ENCODE measurements at regions not wholly inside any gene's neighbourhood (a gene's known extent, or its start where the extent isn't known, plus 50 kb on each side); places are given as distances from the start of the nearest gene placed in this dataset.

- peaks cover 18% of the 10 kb centered on the region for H3K9me3 ChIP-seq (ENCODE audit: insufficient read depth, low read depth, low read length)
- no peaks in the 10 kb centered on the region for H3K79me2 ChIP-seq (ENCODE audit: insufficient read depth, low read length)
- H3K4me1 ChIP-seq (ENCODE audit: insufficient read depth, low read length) = peaks cover 15% of the 10 kb centered on the region
- H3K9ac ChIP-seq (ENCODE audit: low read length) = no peak overlapping the region
- H3K9me3 Mint-ChIP-seq (ENCODE audit: unreplicated experiment) = no peaks in the 10 kb centered on the region
- H3K4me3 Mint-ChIP-seq (ENCODE audit: unreplicated experiment) = no peak overlapping the region
- H3K27ac Mint-ChIP-seq (ENCODE audit: unreplicated experiment) = no peak overlapping the region
- no peaks in the 10 kb centered on the region for H4K20me1 ChIP-seq (ENCODE audit: insufficient read depth, low read length)
- H2AFZ ChIP-seq (ENCODE audit: low read depth, low read length) = no peak overlapping the region
- H3K4me3 ChIP-seq (ENCODE audit: insufficient read depth, low read depth, low read length) = no peak overlapping the region
- FAIRE-seq (no peak), DNase-seq (ENCODE audit: low read depth) (no peak)
- H3K4me2 ChIP-seq (ENCODE audit: low read length) = no peak overlapping the region
- TF ChIP-seq CTCF (IDR thresholded peaks at IDR 0.05; ENCODE audit: insufficient read depth, low read depth, low read length) (no peak), EZH2 (IDR thresholded peaks at IDR 0.05; ENCODE audit: insufficient read depth, low read length) (no peak)
- no peaks in the 10 kb centered on the region for H3K36me3 ChIP-seq (ENCODE audit: insufficient read depth, low read length)
- peaks cover 36% of the 10 kb centered on the region for H3K27me3 Mint-ChIP-seq (ENCODE audit: low read depth, unreplicated experiment)
- H3K4me1 Mint-ChIP-seq (ENCODE audit: low read depth, unreplicated experiment) = no peaks in the 10 kb centered on the region
- no peaks in the 10 kb centered on the region for H3K36me3 Mint-ChIP-seq (ENCODE audit: low read depth, unreplicated experiment)
- H3K27ac ChIP-seq (ENCODE audit: low read depth, low read length) = no peak overlapping the region
- peaks cover 11% of the 10 kb centered on the region for H3K27me3 ChIP-seq (ENCODE audit: insufficient read depth, low read length)
Observed at GRCh38 chr3:72334681-72335457, 513.4 kb downstream of the SHQ1 start.

- no peaks in the 10 kb centered on the region for H3K9me3 ChIP-seq (ENCODE audit: insufficient read depth, low read depth, low read length)
- H3K36me3 Mint-ChIP-seq (ENCODE audit: low read depth, unreplicated experiment) = no peaks in the 10 kb centered on the region
- no peaks in the 10 kb centered on the region for H3K9me3 Mint-ChIP-seq (ENCODE audit: unreplicated experiment)
- H2AFZ ChIP-seq (ENCODE audit: low read depth, low read length) = no peak overlapping the region
- H3K27me3 Mint-ChIP-seq (ENCODE audit: low read depth, unreplicated experiment) = peaks cover 48% of the 10 kb centered on the region
- H3K4me3 Mint-ChIP-seq (ENCODE audit: unreplicated experiment) = no peak overlapping the region
- no peak for FAIRE-seq
- peaks cover 5% of the 10 kb centered on the region for H3K4me1 Mint-ChIP-seq (ENCODE audit: low read depth, unreplicated experiment)
- no peaks in the 10 kb centered on the region for H4K20me1 ChIP-seq (ENCODE audit: insufficient read depth, low read length)
- no peaks in the 10 kb centered on the region for H3K36me3 ChIP-seq (ENCODE audit: insufficient read depth, low read length)
- H3K9ac ChIP-seq (ENCODE audit: low read length) = no peak overlapping the region
- H3K27ac ChIP-seq (ENCODE audit: low read depth, low read length) = no peak overlapping the region
- TF ChIP-seq CTCF (IDR thresholded peaks at IDR 0.05; ENCODE audit: insufficient read depth, low read depth, low read length) = no peak
- TF ChIP-seq EZH2 (IDR thresholded peaks at IDR 0.05; ENCODE audit: insufficient read depth, low read length) = no peak
- DNase-seq (ENCODE audit: low read depth) = no peak
- peaks cover 8% of the 10 kb centered on the region for H3K4me1 ChIP-seq (ENCODE audit: insufficient read depth, low read length)
- no peak overlapping the region for H3K4me2 ChIP-seq (ENCODE audit: low read length)
- H3K4me3 ChIP-seq (ENCODE audit: insufficient read depth, low read depth, low read length) = no peak overlapping the region
- no peak overlapping the region for H3K27ac Mint-ChIP-seq (ENCODE audit: unreplicated experiment)
- H3K79me2 ChIP-seq (ENCODE audit: insufficient read depth, low read length) = no peaks in the 10 kb centered on the region
- peaks cover 25% of the 10 kb centered on the region for H3K27me3 ChIP-seq (ENCODE audit: insufficient read depth, low read length)
Observed at GRCh38 chr3:72332689-72333088, 515.6 kb downstream of the SHQ1 start.

GRCh38 chr3:72332036-72332435 lies 516.2 kb downstream of the SHQ1 start:
- Histone ChIP-seq H3K27me3 (ENCODE audit: insufficient read depth, low read length) (peaks cover 25% of the 10 kb centered on the region), H3K27ac (ENCODE audit: low read depth, low read length) (no peak overlapping the region), H3K36me3 (ENCODE audit: insufficient read depth, low read length) (no peaks in the 10 kb centered on the region), H3K4me1 (ENCODE audit: insufficient read depth, low read length) (peaks cover 8% of the 10 kb centered on the region), H3K4me2 (ENCODE audit: low read length) (no peak overlapping the region), H2AFZ (ENCODE audit: low read depth, low read length) (no peak overlapping the region), H3K9ac (ENCODE audit: low read length) (no peak overlapping the region), H3K79me2 (ENCODE audit: insufficient read depth, low read length) (no peaks in the 10 kb centered on the region), H3K9me3 (ENCODE audit: insufficient read depth, low read depth, low read length) (no peaks in the 10 kb centered on the region), H4K20me1 (ENCODE audit: insufficient read depth, low read length) (no peaks in the 10 kb centered on the region), H3K4me3 (ENCODE audit: insufficient read depth, low read depth, low read length) (no peak overlapping the region)
- Mint-ChIP-seq H3K9me3 (ENCODE audit: unreplicated experiment) (peaks cover 3% of the 10 kb centered on the region), H3K4me1 (ENCODE audit: low read depth, unreplicated experiment) (peaks cover 5% of the 10 kb centered on the region), H3K4me3 (ENCODE audit: unreplicated experiment) (no peak overlapping the region), H3K27me3 (ENCODE audit: low read depth, unreplicated experiment) (peaks cover 51% of the 10 kb centered on the region), H3K27ac (ENCODE audit: unreplicated experiment) (no peak overlapping the region), H3K36me3 (ENCODE audit: low read depth, unreplicated experiment) (no peaks in the 10 kb centered on the region)
- FAIRE-seq (no peak), DNase-seq (ENCODE audit: low read depth) (no peak)
- TF ChIP-seq CTCF (IDR thresholded peaks at IDR 0.05; ENCODE audit: insufficient read depth, low read depth, low read length) (no peak), EZH2 (IDR thresholded peaks at IDR 0.05; ENCODE audit: insufficient read depth, low read length) (no peak)

Data from astrocyte (in vitro differentiated cells and primary cell).